ENCODE measurements at regions not wholly inside any gene's neighbourhood (a gene's known extent, or its start where the extent isn't known, plus 50 kb on each side); places are given as distances from the start of the nearest gene placed in this dataset.

GRCh38 chr4:124372916-124373315 is 339.6 kb downstream of the ANKRD50 start:
- H3K27ac ChIP-seq, result no peak overlapping the region
- TF ChIP-seq CTCF (conservative IDR thresholded peaks at IDR 0.05), result no peak
- no peak for TF ChIP-seq ZFX (IDR thresholded peaks at IDR 0.05)

GRCh38 chr4:124386163-124386562 is 326.4 kb downstream of the ANKRD50 start:
- no peak for TF ChIP-seq ZFX (IDR thresholded peaks at IDR 0.05)
- no peak for TF ChIP-seq CTCF (conservative IDR thresholded peaks at IDR 0.05)
- no peak overlapping the region for H3K27ac ChIP-seq

- no peak for TF ChIP-seq ZFX (IDR thresholded peaks at IDR 0.05)
- TF ChIP-seq CTCF (conservative IDR thresholded peaks at IDR 0.05), result no peak
- H3K27ac ChIP-seq, result no peak overlapping the region
Measured at GRCh38 chr4:124386648-124387047, 325.9 kb downstream of the ANKRD50 start.

- H3K27ac ChIP-seq, result no peak overlapping the region
- no peak for TF ChIP-seq CTCF (conservative IDR thresholded peaks at IDR 0.05)
- TF ChIP-seq ZFX (IDR thresholded peaks at IDR 0.05), result no peak
Measured at GRCh38 chr4:124389591-124389990, 322.9 kb downstream of the ANKRD50 start.

GRCh38 chr4:124390861-124391260 is 321.7 kb downstream of the ANKRD50 start:
- TF ChIP-seq CTCF (conservative IDR thresholded peaks at IDR 0.05) (no peak), ZFX (IDR thresholded peaks at IDR 0.05) (no peak)
- no peak overlapping the region for H3K27ac ChIP-seq

GRCh38 chr4:124396333-124396732 is 316.2 kb downstream of the ANKRD50 start:
- TF ChIP-seq CTCF (conservative IDR thresholded peaks at IDR 0.05) (no peak), ZFX (IDR thresholded peaks at IDR 0.05) (no peak)
- no peak overlapping the region for H3K27ac ChIP-seq

- TF ChIP-seq ZFX (IDR thresholded peaks at IDR 0.05) (no peak), CTCF (conservative IDR thresholded peaks at IDR 0.05) (no peak)
- no peak overlapping the region for H3K27ac ChIP-seq
Measured at GRCh38 chr4:124401606-124402005, 310.9 kb downstream of the ANKRD50 start.
